HEK293 (cell line): ENCODE measurements at regions not wholly inside any gene's neighbourhood (a gene's known extent, or its start where the extent isn't known, plus 50 kb on each side); places are given as distances from the start of the nearest gene placed in this dataset.

ENCODE experiments used
- CTCF ChIA-PET: fragments of 350-600 bp; formaldehyde crosslinking; extraction: SDS; loops from one replicate; lab custom pipeline; 2021; ENCODE audit warnings: antibody characterized with exemption; lab: Yijun Ruan, JAX
- POLR2A ChIA-PET: fragments of 300-600 bp; formaldehyde crosslinking; extraction: SDS; loops from one replicate; lab custom pipeline; 2020; ENCODE audit warnings: antibody characterized with exemption, inconsistent platforms; lab: Yijun Ruan, JAX
- H3K27ac ChIP-seq: fragments of 200-500 bp; sonication (Bioruptor generic); 2 replicates; pipeline ENCODE4 v1.5.1; 2014; ENCODE audit warnings: low read depth, low read length, control low read depth, inconsistent platforms; ENCODE audit errors: extremely low read depth
- H3K36me3 ChIP-seq, 2 experiments: fragments of 200-500 bp in 1 of 2; sonication (Bioruptor generic) in 1 of 2; 1 replicate in 1 of 2; 2 replicates in 1 of 2; pipeline ENCODE4 v1.5.1; 2014 to 2017; ENCODE audit warnings: inconsistent platforms in 2 of 2, low read length in 2 of 2; ENCODE audit not compliant: control insufficient read depth in 2 of 2, insufficient read depth in 1 of 2
- H3K4me1 ChIP-seq: fragments of 200-500 bp; sonication (Bioruptor generic); 2 replicates; pipeline ENCODE4 v1.5.1; 2014; ENCODE audit warnings: mild to moderate bottlenecking, low read length, inconsistent platforms; ENCODE audit not compliant: control insufficient read depth, insufficient read depth
- H3K4me3 ChIP-seq: 2 replicates; pipeline ENCODE4 v1.5.1; 2011; ENCODE audit warnings: low read depth, mild to moderate bottlenecking, control low read depth, low read length, moderate library complexity
- H3K9me3 ChIP-seq: fragments of 200-500 bp; sonication (Bioruptor generic); 2 replicates; pipeline ENCODE4 v1.5.1; 2014; ENCODE audit warnings: low read depth, low read length, inconsistent platforms; ENCODE audit not compliant: control insufficient read depth, insufficient read depth
- ATF2 ChIP-seq: fragments of 450-650 bp; formaldehyde crosslinking; IDR thresholded peaks from 2 replicates; pipeline ENCODE4 v1.5.1; 2016; ENCODE audit warnings: missing biosample characterization, missing genetic modification characterization, low read depth
- GLIS1 ChIP-seq: fragments of 450-650 bp; formaldehyde crosslinking; IDR thresholded peaks from 2 replicates; pipeline ENCODE4 v1.5.1; 2016; ENCODE audit warnings: missing biosample characterization, missing genetic modification characterization
- HOXC10 ChIP-seq: sonication (generic); formaldehyde crosslinking; IDR thresholded peaks from 2 replicates; pipeline ENCODE4 v1.8.1; 2023; ENCODE audit warnings: mild to moderate bottlenecking, missing genetic modification reagents
- KLF8 ChIP-seq: fragments of 450-650 bp; formaldehyde crosslinking; IDR thresholded peaks from 2 replicates; pipeline ENCODE4 v1.5.1; 2016; ENCODE audit warnings: missing biosample characterization, missing genetic modification characterization
- OVOL3 ChIP-seq: fragments of 450-650 bp; formaldehyde crosslinking; IDR thresholded peaks from 2 replicates; pipeline ENCODE4 v1.5.1; 2016; ENCODE audit warnings: missing biosample characterization, missing genetic modification characterization
- PRDM6 ChIP-seq: fragments of 450-650 bp; formaldehyde crosslinking; IDR thresholded peaks from 2 replicates; pipeline ENCODE4 v1.5.1; 2017; ENCODE audit warnings: missing biosample characterization, missing genetic modification characterization
- ZFHX2 ChIP-seq: fragments of 450-650 bp; formaldehyde crosslinking; conservative IDR thresholded peaks from 2 replicates; pipeline ENCODE4 v1.5.1; 2016; ENCODE audit warnings: missing biosample characterization, missing genetic modification characterization
- ZFP37 ChIP-seq: fragments of 450-650 bp; formaldehyde crosslinking; IDR thresholded peaks from 2 replicates; pipeline ENCODE4 v1.5.1; 2016; ENCODE audit warnings: missing biosample characterization, missing genetic modification characterization
- ZNF112 ChIP-seq: fragments of 450-650 bp; formaldehyde crosslinking; IDR thresholded peaks from 2 replicates; pipeline ENCODE4 v1.5.0; 2017; ENCODE audit warnings: missing biosample characterization, missing genetic modification characterization
- ZNF202 ChIP-seq: fragments of 450-650 bp; formaldehyde crosslinking; IDR thresholded peaks from 2 replicates; pipeline ENCODE4 v1.5.1; 2016; ENCODE audit warnings: missing biosample characterization, missing genetic modification characterization, borderline replicate concordance
- ZNF26 ChIP-seq: fragments of 450-650 bp; formaldehyde crosslinking; IDR thresholded peaks from 2 replicates; pipeline ENCODE4 v1.5.1; 2016; ENCODE audit warnings: missing biosample characterization, missing genetic modification characterization
- ZNF362 ChIP-seq: fragments of 450-650 bp; formaldehyde crosslinking; IDR thresholded peaks from 2 replicates; pipeline ENCODE4 v1.5.1; 2016; ENCODE audit warnings: missing biosample characterization, missing genetic modification characterization
- ZNF621 ChIP-seq: fragments of 450-650 bp; formaldehyde crosslinking; IDR thresholded peaks from 2 replicates; pipeline ENCODE4 v1.5.1; 2017; ENCODE audit warnings: missing biosample characterization, missing genetic modification characterization
- ZNF624 ChIP-seq: fragments of 450-650 bp; formaldehyde crosslinking; IDR thresholded peaks from 2 replicates; pipeline ENCODE4 v1.5.1; 2017; ENCODE audit warnings: missing biosample characterization, missing genetic modification characterization
- ZNF747 ChIP-seq: fragments of 450-650 bp; formaldehyde crosslinking; IDR thresholded peaks from 2 replicates; pipeline ENCODE4 v1.5.1; 2016; ENCODE audit warnings: missing biosample characterization, missing genetic modification characterization
- TF ChIP-seq, protein P1 (sequence below): fragments of 450-650 bp; formaldehyde crosslinking; IDR thresholded peaks from 2 replicates; pipeline ENCODE4 v1.5.0; 2017; ENCODE audit warnings: missing biosample characterization, missing genetic modification characterization, borderline replicate concordance

DNA sequence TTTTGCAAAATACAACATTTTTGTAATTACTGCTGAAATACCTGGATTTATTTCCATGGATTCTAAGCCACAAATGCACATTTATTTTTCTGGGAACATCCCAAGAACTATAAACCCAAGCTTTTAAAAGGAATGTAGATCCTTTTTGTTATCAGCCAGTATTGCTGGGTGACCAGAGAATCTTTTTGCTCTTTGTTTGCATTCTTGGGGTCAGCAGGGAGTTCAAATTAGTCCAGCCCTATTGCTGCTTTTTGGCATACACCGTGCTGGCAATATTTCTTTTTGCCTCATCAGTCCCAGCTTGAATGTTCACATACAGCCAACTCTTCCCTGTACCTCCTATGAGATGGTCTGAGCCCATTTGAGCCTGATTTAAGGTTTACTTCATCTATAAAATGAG lies 155.2 kb upstream of the CNR1 start:
- no peaks in the 10 kb centered on the region for H3K4me1 ChIP-seq
- no peak overlapping the region for H3K27ac ChIP-seq
- no peaks in the 10 kb centered on the region for H3K9me3 ChIP-seq
- no peak overlapping the region for H3K4me3 ChIP-seq
- POLR2A ChIA-PET, result no interaction called here
- TF ChIP-seq ZNF747 (no peak), ZNF26 (tag by site-specific recombination) (no peak)
- TF ChIP-seq, all 188 proteins: peak for 0
- CTCF ChIA-PET, result interaction anchor here (0.5 to 1.6 kb wide), 3 partner anchors 12 to 409 kb away, joined by 4 to 5 read pairs (median 4); no protein-coding TSS in a partner anchor
- no peaks in the 10 kb centered on the region for H3K36me3 ChIP-seq

DNA sequence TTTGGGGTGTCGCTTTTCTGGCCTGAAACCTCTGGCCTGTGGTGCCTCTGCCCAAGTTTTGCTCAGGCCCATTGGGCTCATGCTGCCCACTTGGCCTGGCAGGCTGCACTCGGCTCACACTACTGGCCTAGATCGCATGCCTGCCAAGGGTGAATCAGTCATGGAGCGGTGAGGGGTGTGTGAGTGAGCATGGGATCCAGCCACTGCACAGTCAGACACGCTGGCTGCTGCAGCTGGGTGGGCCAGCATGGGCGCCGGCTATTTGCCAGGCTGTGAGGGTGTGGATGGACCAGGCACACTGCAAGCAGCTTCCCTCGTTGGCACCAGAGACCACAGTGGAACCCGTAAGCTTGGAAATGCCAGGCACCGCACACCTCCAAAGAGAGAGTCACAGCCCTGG lies 145.4 kb upstream of the CNR1 start:
- H3K9me3 ChIP-seq, result no peaks in the 10 kb centered on the region
- no peaks in the 10 kb centered on the region for H3K36me3 ChIP-seq
- ChIA-PET POLR2A (no interaction called here), CTCF (no interaction called here)
- TF ChIP-seq ZNF621 (tag by site-specific recombination), result no peak
- no peak for TF ChIP-seq PRDM6 (tag by site-specific recombination)
- no peak for TF ChIP-seq ZNF202
- TF ChIP-seq, protein P1, sequence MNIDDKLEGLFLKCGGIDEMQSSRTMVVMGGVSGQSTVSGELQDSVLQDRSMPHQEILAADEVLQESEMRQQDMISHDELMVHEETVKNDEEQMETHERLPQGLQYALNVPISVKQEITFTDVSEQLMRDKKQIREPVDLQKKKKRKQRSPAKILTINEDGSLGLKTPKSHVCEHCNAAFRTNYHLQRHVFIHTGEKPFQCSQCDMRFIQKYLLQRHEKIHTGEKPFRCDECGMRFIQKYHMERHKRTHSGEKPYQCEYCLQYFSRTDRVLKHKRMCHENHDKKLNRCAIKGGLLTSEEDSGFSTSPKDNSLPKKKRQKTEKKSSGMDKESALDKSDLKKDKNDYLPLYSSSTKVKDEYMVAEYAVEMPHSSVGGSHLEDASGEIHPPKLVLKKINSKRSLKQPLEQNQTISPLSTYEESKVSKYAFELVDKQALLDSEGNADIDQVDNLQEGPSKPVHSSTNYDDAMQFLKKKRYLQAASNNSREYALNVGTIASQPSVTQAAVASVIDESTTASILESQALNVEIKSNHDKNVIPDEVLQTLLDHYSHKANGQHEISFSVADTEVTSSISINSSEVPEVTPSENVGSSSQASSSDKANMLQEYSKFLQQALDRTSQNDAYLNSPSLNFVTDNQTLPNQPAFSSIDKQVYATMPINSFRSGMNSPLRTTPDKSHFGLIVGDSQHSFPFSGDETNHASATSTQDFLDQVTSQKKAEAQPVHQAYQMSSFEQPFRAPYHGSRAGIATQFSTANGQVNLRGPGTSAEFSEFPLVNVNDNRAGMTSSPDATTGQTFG (tag by site-specific recombination), result no peak
- no peak for TF ChIP-seq ZNF362 (tag by site-specific recombination)
- no peak for TF ChIP-seq ZNF112 (tag by site-specific recombination)
- no peak for TF ChIP-seq KLF8 (tag by site-specific recombination)
- no peak for TF ChIP-seq GLIS1
- no peak for TF ChIP-seq ATF2
- TF ChIP-seq ZFP37 (tag by site-specific recombination), result no peak
- TF ChIP-seq HOXC10 (CRISPR knock-in tag), result no peak
- TF ChIP-seq ZNF624 (tag by site-specific recombination), result no peak
- no peak for TF ChIP-seq ZFHX2 (tag by site-specific recombination)
- TF ChIP-seq OVOL3 (tag by site-specific recombination), result no peak
- H3K4me1 ChIP-seq, result no peaks in the 10 kb centered on the region
- H3K27ac ChIP-seq, result no peak overlapping the region
- H3K4me3 ChIP-seq, result no peak overlapping the region
